22Rv1 (cell line): ENCODE measurements at regions not wholly inside any gene's neighbourhood (a gene's known extent, or its start where the extent isn't known, plus 50 kb on each side); places are given as distances from the start of the nearest gene placed in this dataset.

ENCODE experiments used
- H3K27ac ChIP-seq: fragments of 450-650 bp; 2 replicates; pipeline ENCODE4 v1.5.1; 2017
- CTCF ChIP-seq: fragments of 450-650 bp; IDR thresholded peaks from 2 replicates; pipeline ENCODE4 v1.5.1; 2017; ENCODE audit warnings: mild to moderate bottlenecking
- ZFX ChIP-seq: fragments of 450-650 bp; IDR thresholded peaks from 2 replicates; pipeline ENCODE4 v1.6.1; 2017; ENCODE audit warnings: antibody characterized with exemption, borderline replicate concordance

- TF ChIP-seq ZFX: no peak
- TF ChIP-seq CTCF: no peak
- no peak overlapping the region for H3K27ac ChIP-seq
Measured at GRCh38 chr3:7865611-7866010, 636.0 kb upstream of the LMCD1 start.

- H3K27ac ChIP-seq: no peak overlapping the region
- TF ChIP-seq CTCF: no peak
- TF ChIP-seq ZFX: no peak
Measured at GRCh38 chr3:7867587-7867986, 634.0 kb upstream of the LMCD1 start.

- no peak for TF ChIP-seq CTCF
- TF ChIP-seq ZFX: no peak
- H3K27ac ChIP-seq: no peak overlapping the region
Measured at GRCh38 chr3:7871003-7871560, 630.5 kb upstream of the LMCD1 start.

GRCh38 chr3:7874116-7874515 is 627.5 kb upstream of the LMCD1 start:
- TF ChIP-seq CTCF (no peak), ZFX (no peak)
- no peak overlapping the region for H3K27ac ChIP-seq

- no peak for TF ChIP-seq CTCF
- no peak for TF ChIP-seq ZFX
- no peak overlapping the region for H3K27ac ChIP-seq
Measured at GRCh38 chr3:7875925-7876324, 625.7 kb upstream of the LMCD1 start.

- TF ChIP-seq ZFX: no peak
- no peak for TF ChIP-seq CTCF
- H3K27ac ChIP-seq: no peak overlapping the region
Measured at GRCh38 chr3:7876741-7877297, 624.8 kb upstream of the LMCD1 start.

- H3K27ac ChIP-seq: no peak overlapping the region
- no peak for TF ChIP-seq CTCF
- TF ChIP-seq ZFX: no peak
Measured at GRCh38 chr3:7877312-7877711, 624.3 kb upstream of the LMCD1 start.
